Mesendoderm (in vitro differentiated cells): ENCODE measurements at regions not wholly inside any gene's neighbourhood (a gene's known extent, or its start where the extent isn't known, plus 50 kb on each side); places are given as distances from the start of the nearest gene placed in this dataset.

ENCODE experiments used
- DNase-seq: peaks from one replicate; pipeline ENCODE4 v3.0.0; 2013
- H2AK5ac ChIP-seq: 2 replicates; pipeline ENCODE4 v1.6.1; 2013; ENCODE audit warnings: low read length, inconsistent platforms
- H2BK120ac ChIP-seq: 2 replicates; pipeline ENCODE4 v1.6.1; 2013; ENCODE audit warnings: low read depth, mild to moderate bottlenecking, low read length, moderate library complexity, mixed read lengths
- H2BK15ac ChIP-seq: replicated peaks from 2 replicates; pipeline ENCODE4 v1.6.1; 2013; ENCODE audit warnings: low read depth, mild to moderate bottlenecking, moderate library complexity
- H2BK5ac ChIP-seq: 2 replicates; pipeline ENCODE4 v1.6.1; 2013; ENCODE audit warnings: low read length, inconsistent platforms
- H3K18ac ChIP-seq: 2 replicates; pipeline ENCODE4 v1.6.1; 2013; ENCODE audit warnings: mild to moderate bottlenecking, low read length, mixed read lengths
- H3K23ac ChIP-seq: one replicate; pipeline ENCODE4 v1.6.1; 2013; ENCODE audit warnings: low read length
- H3K27ac ChIP-seq: 2 replicates; pipeline ENCODE4 v1.5.1; 2013; ENCODE audit warnings: low read depth, mild to moderate bottlenecking, inconsistent platforms, low read length, moderate library complexity
- H3K27me3 ChIP-seq: 2 replicates; pipeline ENCODE4 v1.6.1; 2013; ENCODE audit warnings: low read length, control low read depth, mild to moderate bottlenecking, inconsistent platforms; ENCODE audit not compliant: insufficient read depth, poor library complexity
- H3K36me3 ChIP-seq: 2 replicates; pipeline ENCODE4 v1.6.1; 2013; ENCODE audit warnings: low read length, inconsistent platforms; ENCODE audit not compliant: control insufficient read depth, insufficient read depth
- H3K4ac ChIP-seq: one replicate; pipeline ENCODE4 v1.6.1; 2013; ENCODE audit warnings: low read depth, mild to moderate bottlenecking, low read length, moderate library complexity
- H3K4me1 ChIP-seq: 2 replicates; pipeline ENCODE4 v1.6.1; 2013; ENCODE audit warnings: low read depth, low read length, inconsistent platforms; ENCODE audit not compliant: control insufficient read depth
- H3K4me2 ChIP-seq: 2 replicates; pipeline ENCODE4 v1.6.1; 2013; ENCODE audit warnings: low read length
- H3K4me3 ChIP-seq: 2 replicates; pipeline ENCODE4 v1.5.1; 2013; ENCODE audit warnings: mild to moderate bottlenecking, low read length
- H3K56ac ChIP-seq: one replicate; pipeline ENCODE4 v1.6.1; 2013; ENCODE audit warnings: low read length
- H3K79me1 ChIP-seq: 2 replicates; pipeline ENCODE4 v1.6.1; 2013; ENCODE audit warnings: low read length, inconsistent platforms
- H3K79me2 ChIP-seq: 2 replicates; pipeline ENCODE4 v1.6.1; 2013; ENCODE audit warnings: mild to moderate bottlenecking, low read length; ENCODE audit not compliant: control insufficient read depth, insufficient read depth
- H3K9ac ChIP-seq: 2 replicates; pipeline ENCODE4 v1.6.1; 2013; ENCODE audit warnings: low read length, inconsistent platforms
- H4K5ac ChIP-seq: one replicate; pipeline ENCODE4 v1.6.1; 2013; ENCODE audit warnings: low read length
- H4K8ac ChIP-seq: one replicate; pipeline ENCODE4 v1.6.1; 2013; ENCODE audit warnings: low read depth, mild to moderate bottlenecking, control low read depth, low read length, moderate library complexity
- WGBS: extraction: QIAGEN DNeasy Blood & Tissue Kit; methylation state at CpG from one replicate; pipeline ENCODE4 v1.1.7; 2013; ENCODE audit warnings: low lambda C conversion rate, missing lambda C conversion rate; ENCODE audit not compliant: insufficient coverage; ENCODE audit errors: extremely low coverage; 5-methylcytosine and 5-hydroxymethylcytosine counted together

DNA sequence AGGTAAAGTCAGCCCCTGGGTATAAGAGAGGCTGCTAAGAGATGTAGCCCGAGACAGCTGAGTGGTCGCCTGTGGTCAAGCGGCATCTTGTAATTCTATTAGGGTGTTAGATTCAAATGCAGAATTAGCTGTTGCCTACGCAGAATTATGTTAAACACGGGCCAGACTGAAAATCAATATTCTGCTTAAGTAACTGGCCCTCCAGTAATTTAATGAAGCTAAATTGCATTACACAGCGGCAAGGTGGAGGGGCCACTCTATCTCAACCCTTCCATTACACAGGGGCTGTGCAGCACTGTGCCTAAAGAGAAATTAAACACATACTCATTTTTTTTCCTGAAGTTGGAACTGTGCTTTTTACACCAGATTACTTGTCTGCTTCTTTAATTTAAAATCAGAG lies 448.5 kb upstream of the MGMT start:
- H3K18ac ChIP-seq: no peak overlapping the region
- H4K8ac ChIP-seq: no peak overlapping the region
- no peak overlapping the region for H4K5ac ChIP-seq
- H3K4me2 ChIP-seq: no peak overlapping the region
- no peak overlapping the region for H3K23ac ChIP-seq
- H3K27ac ChIP-seq: no peak overlapping the region
- H3K79me1 ChIP-seq: no peaks in the 10 kb centered on the region
- no peak overlapping the region for H2AK5ac ChIP-seq
- no peaks in the 10 kb centered on the region for H3K36me3 ChIP-seq
- no CpG with 5 or more reads among the region's 6 CpGs for WGBS
- H2BK120ac ChIP-seq: no peak overlapping the region
- no peak overlapping the region for H3K4ac ChIP-seq
- H3K4me1 ChIP-seq: peaks cover 2% of the 10 kb centered on the region
- DNase-seq: no peak
- no peak overlapping the region for H2BK5ac ChIP-seq
- no peak overlapping the region for H3K56ac ChIP-seq
- H3K27me3 ChIP-seq: no peaks in the 10 kb centered on the region
- no peak overlapping the region for H3K9ac ChIP-seq
- no peak overlapping the region for H3K4me3 ChIP-seq
- no peaks in the 10 kb centered on the region for H3K79me2 ChIP-seq
- H2BK15ac ChIP-seq: no peak overlapping the region

DNA sequence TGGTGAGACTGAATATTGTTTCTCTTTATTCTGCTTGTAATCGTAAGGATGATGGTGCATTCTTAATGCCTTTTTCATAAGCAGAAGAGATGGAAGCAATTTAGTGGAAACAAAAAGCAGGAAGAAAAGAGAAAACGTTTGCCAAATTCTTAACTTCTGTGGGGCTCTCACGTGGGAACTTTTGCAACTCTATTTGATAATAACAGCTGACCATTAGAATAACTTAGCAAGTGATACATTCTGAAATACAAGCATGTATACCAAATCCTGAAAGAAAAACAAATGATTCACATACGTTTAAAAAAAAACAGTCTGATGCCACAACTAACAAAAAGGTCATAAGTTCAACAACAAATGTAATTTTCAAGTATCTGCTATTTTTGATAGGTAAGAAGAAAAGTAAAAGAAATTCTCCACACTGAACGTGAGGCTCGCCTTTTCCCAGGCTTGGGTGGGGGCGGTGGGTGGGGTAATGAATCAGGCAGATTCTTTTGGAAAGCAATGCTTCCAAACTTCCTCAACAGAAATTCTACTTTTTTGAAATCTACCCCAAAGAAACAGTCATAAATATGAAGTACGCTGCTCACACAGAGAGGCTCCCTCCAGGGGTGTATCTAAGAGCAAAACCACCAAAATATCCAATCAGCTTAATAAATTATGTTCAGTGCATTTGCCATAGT lies 446.2 kb upstream of the MGMT start:
- Histone ChIP-seq H4K5ac (no peak overlapping the region), H3K79me2 (no peaks in the 10 kb centered on the region), H3K23ac (no peak overlapping the region), H3K79me1 (no peaks in the 10 kb centered on the region), H3K9ac (no peak overlapping the region), H4K8ac (no peak overlapping the region), H3K36me3 (no peaks in the 10 kb centered on the region), H3K4me1 (peaks cover 2% of the 10 kb centered on the region), H3K27me3 (no peaks in the 10 kb centered on the region), H2AK5ac (no peak overlapping the region), H3K4ac (no peak overlapping the region), H3K4me2 (no peak overlapping the region), H2BK120ac (no peak overlapping the region), H3K18ac (no peak overlapping the region), H3K27ac (no peak overlapping the region), H3K4me3 (no peak overlapping the region), H2BK5ac (no peak overlapping the region), H3K56ac (no peak overlapping the region), H2BK15ac (no peak overlapping the region)
- WGBS: no CpG with 5 or more reads among the region's 8 CpGs
- no peak for DNase-seq

DNA sequence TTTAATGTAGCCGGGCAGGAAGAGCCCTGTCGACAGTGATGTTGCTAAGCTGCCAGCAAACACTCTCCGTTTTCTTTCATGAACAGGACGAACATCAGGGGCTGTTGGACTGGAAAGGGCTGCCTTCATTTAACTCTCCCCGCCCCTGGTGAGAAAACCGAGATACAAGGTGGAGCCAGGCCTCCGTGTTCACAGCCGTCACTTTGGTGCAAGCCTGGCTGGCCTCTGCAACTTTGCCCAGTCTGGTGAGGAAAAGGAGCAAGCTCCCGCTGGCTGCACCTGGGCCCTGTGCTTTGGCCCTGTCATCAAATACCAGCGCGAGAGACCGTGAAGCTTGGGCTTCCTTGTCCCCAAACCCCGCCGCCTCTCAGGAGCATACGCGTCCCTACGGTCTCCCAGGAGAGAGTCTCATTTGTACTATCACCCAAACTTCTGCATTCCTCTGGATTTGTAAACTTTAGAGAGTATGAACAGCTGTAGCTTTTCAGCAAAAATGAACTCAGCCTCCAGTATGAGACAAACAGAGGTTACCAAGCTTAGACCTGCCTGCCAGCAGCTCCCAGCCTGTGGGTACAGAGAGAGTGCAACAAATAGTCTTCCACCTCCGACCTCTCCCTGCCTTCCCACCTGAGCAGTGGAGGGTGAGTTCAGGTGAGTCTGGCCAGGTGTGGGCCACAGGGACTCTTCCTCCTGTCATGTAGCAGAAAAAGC lies 445.3 kb upstream of the MGMT start:
- no peak overlapping the region for H3K18ac ChIP-seq
- no peak overlapping the region for H3K4me2 ChIP-seq
- no peaks in the 10 kb centered on the region for H3K79me1 ChIP-seq
- no peaks in the 10 kb centered on the region for H3K79me2 ChIP-seq
- peak overlapping the region; percentile 26 for H3K56ac ChIP-seq
- WGBS: no CpG with 5 or more reads among the region's 18 CpGs
- peaks cover 2% of the 10 kb centered on the region for H3K4me1 ChIP-seq
- H3K36me3 ChIP-seq: no peaks in the 10 kb centered on the region
- no peak overlapping the region for H3K9ac ChIP-seq
- H3K27ac ChIP-seq: no peak overlapping the region
- H3K4ac ChIP-seq: no peak overlapping the region
- DNase-seq: peak; percentile 53
- no peak overlapping the region for H4K5ac ChIP-seq
- no peak overlapping the region for H4K8ac ChIP-seq
- no peak overlapping the region for H3K23ac ChIP-seq
- no peaks in the 10 kb centered on the region for H3K27me3 ChIP-seq
- no peak overlapping the region for H2AK5ac ChIP-seq
- no peak overlapping the region for H3K4me3 ChIP-seq
- no peak overlapping the region for H2BK120ac ChIP-seq
- no peak overlapping the region for H2BK15ac ChIP-seq
- no peak overlapping the region for H2BK5ac ChIP-seq

DNA sequence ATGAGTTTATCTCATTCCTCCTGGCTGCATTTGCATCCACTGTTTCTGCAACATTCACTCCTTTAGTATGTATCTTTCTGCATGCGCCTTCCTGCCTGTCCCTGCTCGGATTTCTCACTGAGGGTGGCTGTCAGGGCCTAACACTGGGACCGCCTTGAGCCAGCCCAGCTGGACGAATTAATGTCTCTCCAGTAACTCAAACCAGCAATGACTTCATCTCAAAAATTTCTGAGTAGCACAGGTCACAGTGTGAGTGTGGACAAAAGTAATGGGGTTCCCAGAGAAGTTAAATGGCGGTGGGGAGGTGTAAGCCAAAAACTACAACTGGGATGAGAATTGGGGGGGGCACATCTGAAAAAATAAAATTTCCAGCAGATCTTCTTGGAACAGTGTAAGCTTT lies 444.0 kb upstream of the MGMT start:
- Histone ChIP-seq H3K79me1 (no peaks in the 10 kb centered on the region), H3K4me2 (no peak overlapping the region), H3K79me2 (no peaks in the 10 kb centered on the region), H4K5ac (no peak overlapping the region), H2BK5ac (no peak overlapping the region), H3K56ac (no peak overlapping the region), H3K27ac (no peak overlapping the region), H3K23ac (no peak overlapping the region), H3K27me3 (no peaks in the 10 kb centered on the region), H3K4me1 (peaks cover 2% of the 10 kb centered on the region), H4K8ac (no peak overlapping the region), H2BK15ac (no peak overlapping the region), H3K18ac (no peak overlapping the region), H2BK120ac (no peak overlapping the region), H3K9ac (no peak overlapping the region), H3K4me3 (no peak overlapping the region), H3K4ac (no peak overlapping the region), H3K36me3 (no peaks in the 10 kb centered on the region), H2AK5ac (no peak overlapping the region)
- no CpG with 5 or more reads among the region's 5 CpGs for WGBS
- DNase-seq: peak; percentile 45

DNA sequence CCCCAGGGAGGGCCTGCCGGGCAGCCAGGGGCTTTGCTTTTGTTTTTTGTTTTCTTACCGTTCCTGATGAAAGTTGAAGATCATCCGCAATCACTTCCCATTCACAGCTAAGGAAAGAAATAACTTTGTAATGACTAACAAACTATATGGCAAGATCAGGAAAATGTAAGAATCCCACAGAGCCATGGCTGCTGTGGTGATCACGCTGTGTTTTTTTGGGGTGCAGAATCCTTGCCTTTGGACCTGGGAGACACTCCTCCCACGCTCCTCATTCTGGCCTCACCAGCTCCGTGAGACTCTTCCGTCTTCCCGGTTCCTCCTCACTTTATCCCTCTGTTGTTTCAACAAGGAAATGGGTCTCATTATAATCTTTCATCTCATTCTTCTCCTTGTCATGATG lies 443.0 kb upstream of the MGMT start:
- Histone ChIP-seq H3K4me1 (peaks cover 2% of the 10 kb centered on the region), H2AK5ac (no peak overlapping the region), H3K4me2 (no peak overlapping the region), H3K18ac (no peak overlapping the region), H4K5ac (no peak overlapping the region), H3K23ac (no peak overlapping the region), H2BK5ac (no peak overlapping the region), H3K27me3 (no peaks in the 10 kb centered on the region), H4K8ac (no peak overlapping the region), H3K4me3 (no peak overlapping the region), H3K79me2 (no peaks in the 10 kb centered on the region), H3K79me1 (no peaks in the 10 kb centered on the region), H2BK120ac (no peak overlapping the region), H3K4ac (no peak overlapping the region), H3K27ac (no peak overlapping the region), H3K56ac (no peak overlapping the region), H2BK15ac (no peak overlapping the region), H3K9ac (no peak overlapping the region), H3K36me3 (no peaks in the 10 kb centered on the region)
- no peak for DNase-seq
- no CpG with 5 or more reads among the region's 8 CpGs for WGBS
